Ovary (tissue), 7 donors: ENCODE measurements at regions not wholly inside any gene's neighbourhood (a gene's known extent, or its start where the extent isn't known, plus 50 kb on each side); places are given as distances from the start of the nearest gene placed in this dataset.

ENCODE experiments used
- DNase-seq, 5 donors: peaks; one replicate each; pipeline ENCODE4 v3.0.0-alpha.2; 2019 to 2020
- H3K27ac ChIP-seq, 2 donors: fragments of 200-600 bp; one replicate each; pipeline versions ENCODE4 v1.5.1 to v1.8.0; 2019 to 2022
- H3K27me3 ChIP-seq: fragments of 200-600 bp; one replicate; pipeline ENCODE4 v1.8.0; 2022
- H3K36me3 ChIP-seq: fragments of 200-600 bp; sonication (generic); one replicate; pipeline ENCODE4 v1.5.1; 2019
- H3K4me1 ChIP-seq: one replicate; pipeline ENCODE4 v1.8.1; 2013; ENCODE audit warnings: mild to moderate bottlenecking, moderate library complexity; ENCODE audit not compliant: insufficient read depth
- H3K4me3 ChIP-seq: fragments of 200-600 bp; sonication (generic); one replicate; pipeline ENCODE4 v1.5.1; 2017
- H3K9me3 ChIP-seq, 2 donors: fragments of 200-600 bp in 1 of 2; sonication (generic) in 1 of 2; one replicate each; pipeline versions ENCODE4 v1.5.1 to v1.8.1; 2013 to 2019; ENCODE audit warnings: mild to moderate bottlenecking in 1 of 2, moderate library complexity in 1 of 2
- EP300 ChIP-seq: sonication (generic); formaldehyde crosslinking; IDR thresholded peaks from one replicate; pipeline ENCODE4 v1.6.1; 2017; ENCODE audit warnings: antibody characterized with exemption
- POLR2A ChIP-seq: fragments of 450-650 bp; IDR thresholded peaks from one replicate; pipeline ENCODE4 v1.6.1; 2017; ENCODE audit warnings: antibody characterized with exemption, mild to moderate bottlenecking, moderate library complexity
- WGBS, 3 donors: extraction: QIAGEN DNeasy Blood & Tissue Kit in 1 of 3; methylation state at CpG; one replicate each; pipeline versions ENCODE4 v1.1.5 to v1.1.7; 2013 to 2017; 5-methylcytosine and 5-hydroxymethylcytosine counted together
- intact Hi-C, 4 donors: fragments of 100-400 bp; cut with DNase I; formaldehyde crosslinking; loops; one replicate each; pipeline versions ENCODE4 v1.11.0 to v1.15.1; 2022 to 2023
- TF ChIP-seq, protein P1 (sequence below), 3 donors: fragments of 450-650 bp in 2 of 3; fragments of 200-600 bp in 1 of 3; IDR thresholded peaks; one replicate each; pipeline versions ENCODE4 v1.5.1 to v1.8.0; 2016 to 2022; ENCODE audit warnings: antibody characterized with exemption in 3 of 3, mild to moderate bottlenecking in 1 of 3
- donor health status: DM: no; HTN: no; CAD: no; lungs with moderate emphysema.
- donor health status: DM: no; HTN: no; CAD: no.
- donor health status: Bipolar disorder and iron deficiency.
- donor health status: DM: no; HTN: no; CAD: no.
- donor health status: DM: yes; HTN: yes; CAD: no.

- no peaks in the 10 kb centered on the region for H3K27me3 ChIP-seq
- DNase-seq = no peak
- TF ChIP-seq POLR2A (no peak), EP300 (no peak)
- TF ChIP-seq, protein P1, sequence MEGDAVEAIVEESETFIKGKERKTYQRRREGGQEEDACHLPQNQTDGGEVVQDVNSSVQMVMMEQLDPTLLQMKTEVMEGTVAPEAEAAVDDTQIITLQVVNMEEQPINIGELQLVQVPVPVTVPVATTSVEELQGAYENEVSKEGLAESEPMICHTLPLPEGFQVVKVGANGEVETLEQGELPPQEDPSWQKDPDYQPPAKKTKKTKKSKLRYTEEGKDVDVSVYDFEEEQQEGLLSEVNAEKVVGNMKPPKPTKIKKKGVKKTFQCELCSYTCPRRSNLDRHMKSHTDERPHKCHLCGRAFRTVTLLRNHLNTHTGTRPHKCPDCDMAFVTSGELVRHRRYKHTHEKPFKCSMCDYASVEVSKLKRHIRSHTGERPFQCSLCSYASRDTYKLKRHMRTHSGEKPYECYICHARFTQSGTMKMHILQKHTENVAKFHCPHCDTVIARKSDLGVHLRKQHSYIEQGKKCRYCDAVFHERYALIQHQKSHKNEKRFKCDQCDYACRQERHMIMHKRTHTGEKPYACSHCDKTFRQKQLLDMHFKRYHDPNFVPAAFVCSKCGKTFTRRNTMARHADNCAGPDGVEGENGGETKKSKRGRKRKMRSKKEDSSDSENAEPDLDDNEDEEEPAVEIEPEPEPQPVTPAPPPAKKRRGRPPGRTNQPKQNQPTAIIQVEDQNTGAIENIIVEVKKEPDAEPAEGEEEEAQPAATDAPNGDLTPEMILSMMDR (IDR thresholded peaks at IDR 0.05) = no peak
- no peak overlapping the region for H3K27ac ChIP-seq
- H3K4me1 ChIP-seq = no peaks in the 10 kb centered on the region
- 50 to 96% (median 92%) methylated on average over 2 of the region's 2 CpGs for WGBS, 3 donors
- no peak overlapping the region for H3K4me3 ChIP-seq
- no peaks in the 10 kb centered on the region for H3K9me3 ChIP-seq
- H3K36me3 ChIP-seq = no peaks in the 10 kb centered on the region
- intact Hi-C loops = no loop called here
These were observed 103.4 kb upstream of the HS3ST1 start for GRCh38 chr4:11532138-11532537.

DNA sequence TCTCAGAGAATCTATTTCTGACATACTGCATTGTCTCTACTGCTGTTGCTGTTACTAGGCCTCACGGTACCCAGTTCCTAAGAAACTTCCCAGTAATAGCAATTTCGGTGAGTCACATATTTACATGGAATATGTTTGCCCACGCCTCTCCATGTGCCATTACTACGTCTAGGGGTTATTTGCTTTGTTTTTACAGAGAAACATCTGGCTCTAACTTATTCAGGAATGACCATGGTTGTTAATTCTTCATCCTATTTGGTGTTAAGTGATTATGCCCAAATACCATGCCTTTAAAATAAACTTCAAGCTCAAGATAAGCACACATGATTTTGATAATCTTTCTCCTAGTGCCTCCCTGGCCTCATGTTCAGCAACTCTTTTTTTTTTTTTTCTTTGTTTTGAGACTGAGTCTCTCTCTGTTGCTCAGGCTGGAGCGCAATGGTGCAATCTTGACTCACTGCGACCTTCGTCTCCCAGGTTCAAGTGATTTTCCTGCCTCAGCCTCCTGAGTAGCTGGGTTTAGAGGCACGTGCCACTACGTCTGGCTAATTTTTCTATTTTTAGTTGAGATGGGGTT is 101.0 kb upstream of the HS3ST1 start:
- Histone ChIP-seq H3K4me1 (no peaks in the 10 kb centered on the region), H3K4me3 (no peak overlapping the region), H3K27ac (no peak overlapping the region), H3K27me3 (no peaks in the 10 kb centered on the region), H3K36me3 (no peaks in the 10 kb centered on the region), H3K9me3 (no peaks in the 10 kb centered on the region)
- intact Hi-C loops = no loop called here
- TF ChIP-seq, protein P1 (IDR thresholded peaks at IDR 0.05) = no peak
- TF ChIP-seq EP300 (no peak), POLR2A (no peak)
- DNase-seq = no peak
- 63 to 70% (median 64%) methylated on average over 9 of the region's 9 CpGs for WGBS, 3 donors

GRCh38 chr4:11525085-11525484 is 96.4 kb upstream of the HS3ST1 start:
- H3K4me1 ChIP-seq = no peaks in the 10 kb centered on the region
- H3K27ac ChIP-seq = no peak overlapping the region
- H3K4me3 ChIP-seq = no peak overlapping the region
- no peaks in the 10 kb centered on the region for H3K9me3 ChIP-seq
- no peak for DNase-seq
- H3K36me3 ChIP-seq = no peaks in the 10 kb centered on the region
- no peaks in the 10 kb centered on the region for H3K27me3 ChIP-seq
- no peak for TF ChIP-seq POLR2A
- TF ChIP-seq, protein P1 (IDR thresholded peaks at IDR 0.05) = no peak
- no peak for TF ChIP-seq EP300
- intact Hi-C loops = no loop called here
- WGBS, 3 donors = 77 to 93% (median 88%) methylated on average over 1 of the region's 1 CpG

DNA sequence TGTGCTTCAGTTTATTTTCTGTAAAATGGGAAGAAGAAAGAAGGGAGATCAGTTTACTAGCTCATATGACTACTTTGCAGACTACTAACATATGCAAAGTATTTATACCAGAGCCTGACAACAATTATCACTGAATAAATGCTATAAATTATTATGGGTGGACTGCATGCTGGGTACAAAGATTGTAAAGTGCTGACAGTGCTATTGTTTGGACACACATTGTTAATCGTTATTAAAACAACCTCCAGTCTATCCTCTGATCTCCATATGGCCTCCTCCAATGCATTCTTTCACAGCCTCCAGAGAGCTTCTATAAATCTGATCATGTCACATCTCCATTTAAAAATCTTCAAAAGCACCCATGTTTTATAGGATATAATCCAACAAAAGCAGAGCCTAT is 90.1 kb upstream of the HS3ST1 start:
- no peaks in the 10 kb centered on the region for H3K36me3 ChIP-seq
- intact Hi-C loops = no loop called here
- no peak overlapping the region for H3K4me3 ChIP-seq
- no peaks in the 10 kb centered on the region for H3K9me3 ChIP-seq
- TF ChIP-seq, protein P1 (IDR thresholded peaks at IDR 0.05) = no peak
- TF ChIP-seq EP300 (no peak), POLR2A (no peak)
- H3K27ac ChIP-seq = no peak overlapping the region
- DNase-seq = no peak
- no peaks in the 10 kb centered on the region for H3K4me1 ChIP-seq
- no peaks in the 10 kb centered on the region for H3K27me3 ChIP-seq
- 25 to 41% (median 29%) methylated on average over 1 of the region's 1 CpG for WGBS, 3 donors
